ENCODE measurements at regions not wholly inside any gene's neighbourhood (a gene's known extent, or its start where the extent isn't known, plus 50 kb on each side); places are given as distances from the start of the nearest gene placed in this dataset.

DNA sequence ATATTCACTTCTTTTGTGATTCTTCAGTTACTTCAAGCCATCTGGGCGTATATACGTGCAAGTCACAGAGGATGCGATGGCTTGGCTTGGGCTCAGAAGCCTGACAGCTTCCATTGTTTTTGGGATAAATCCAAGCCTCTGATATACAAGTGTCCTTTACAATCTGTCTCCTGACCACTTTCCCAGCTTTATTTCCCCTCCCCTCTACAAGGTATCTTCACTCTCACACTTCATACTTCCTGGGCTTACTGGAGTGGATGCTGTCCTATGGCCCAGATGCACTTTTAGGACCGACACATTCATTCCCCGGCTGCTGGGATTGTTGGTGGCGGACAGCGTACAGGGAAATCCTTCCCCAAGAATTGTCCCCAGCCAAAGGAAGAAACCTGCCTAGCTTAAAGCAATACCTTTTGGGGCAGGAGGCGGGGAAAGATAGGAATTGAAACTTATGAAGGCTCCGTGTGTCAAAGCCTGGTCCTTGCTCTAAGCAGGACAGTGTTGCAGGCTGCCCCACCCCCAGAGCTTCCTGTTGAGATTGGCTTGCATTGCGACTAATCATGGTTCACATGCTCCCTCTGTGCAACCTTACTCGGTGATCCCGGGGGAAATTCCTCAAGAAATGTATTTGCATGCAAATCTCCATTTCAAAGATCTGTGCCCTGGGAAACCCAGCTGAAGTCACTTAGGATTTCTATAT is 802.9 kb upstream of the ID2 start:
- DNase-seq: no peak

DNA sequence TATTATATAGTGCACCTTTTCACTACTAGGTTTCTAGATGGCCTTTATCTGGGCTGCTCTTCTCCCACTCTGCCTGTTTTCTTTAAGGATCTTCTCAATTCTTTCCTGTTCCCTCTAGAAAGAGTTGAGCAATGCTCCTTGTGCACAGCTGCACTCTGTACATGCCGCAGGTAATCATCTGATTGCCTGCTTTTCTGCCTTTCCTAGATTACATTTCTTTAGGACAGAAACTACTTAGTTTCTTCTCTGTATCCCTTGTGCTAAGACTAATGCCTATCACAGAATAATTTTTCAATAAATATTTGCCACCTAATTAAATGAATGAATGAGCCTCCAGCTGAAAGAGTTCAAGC is 802.4 kb upstream of the ID2 start:
- no peak for DNase-seq

DNA sequence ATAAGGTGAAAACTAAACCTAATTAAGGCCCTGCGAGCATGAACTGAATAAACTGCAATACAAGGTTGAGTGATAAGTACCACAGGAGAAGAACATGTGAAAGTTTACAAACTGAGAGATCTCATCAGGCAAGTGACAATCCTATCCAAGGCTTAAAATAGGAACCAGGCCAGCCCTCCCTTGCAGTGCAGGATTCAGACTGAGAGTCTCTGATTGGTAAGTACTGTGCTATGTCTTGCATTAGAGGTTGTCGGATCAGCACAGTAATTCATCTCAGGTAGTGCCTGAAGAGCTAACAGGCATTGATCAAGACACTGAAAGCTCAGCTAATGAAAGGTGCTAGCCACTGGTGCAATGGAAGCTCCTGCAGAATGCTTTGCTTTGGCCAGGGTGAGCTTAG is 801.7 kb upstream of the ID2 start:
- DNase-seq: no peak

DNA sequence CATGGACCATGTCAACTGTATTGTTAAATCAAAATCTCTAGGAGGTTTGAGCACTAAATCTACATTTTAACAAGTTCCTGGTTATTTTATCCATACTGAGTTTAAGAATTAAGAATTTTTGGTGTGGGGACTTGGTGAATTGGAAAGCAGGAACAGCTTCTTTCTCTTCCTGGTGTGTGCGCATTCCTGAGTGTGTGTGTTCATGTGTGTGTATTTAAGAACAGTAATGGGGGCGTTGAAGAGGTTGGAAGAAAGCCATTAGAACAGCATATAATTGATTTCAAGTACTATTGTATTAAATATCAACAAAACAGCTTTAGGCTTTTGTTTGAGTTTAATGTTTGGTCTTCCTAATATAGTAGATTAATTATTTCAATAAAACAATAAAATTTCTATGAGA is 801.3 kb upstream of the ID2 start:
- DNase-seq: peak; percentile 30

DNA sequence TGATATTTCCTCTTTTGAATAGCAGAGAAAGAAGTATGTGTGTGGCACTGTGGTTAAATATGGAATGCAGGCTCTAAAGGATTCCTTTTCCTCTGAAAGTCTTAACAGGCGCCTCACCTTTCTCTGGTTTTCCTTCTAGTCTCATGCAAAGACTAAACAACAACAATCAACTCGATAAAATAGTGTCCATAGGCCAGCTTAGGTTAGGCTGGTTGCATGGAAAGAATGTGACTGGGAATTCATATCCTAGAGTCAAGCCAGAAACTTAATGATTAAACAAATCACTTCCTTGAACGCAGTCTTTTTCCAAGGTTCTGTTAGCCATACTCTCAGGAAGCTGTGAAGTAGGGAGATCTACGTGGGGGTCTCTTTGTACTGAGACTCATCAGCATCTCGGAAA is 800.8 kb upstream of the ID2 start:
- DNase-seq: no peak

DNA sequence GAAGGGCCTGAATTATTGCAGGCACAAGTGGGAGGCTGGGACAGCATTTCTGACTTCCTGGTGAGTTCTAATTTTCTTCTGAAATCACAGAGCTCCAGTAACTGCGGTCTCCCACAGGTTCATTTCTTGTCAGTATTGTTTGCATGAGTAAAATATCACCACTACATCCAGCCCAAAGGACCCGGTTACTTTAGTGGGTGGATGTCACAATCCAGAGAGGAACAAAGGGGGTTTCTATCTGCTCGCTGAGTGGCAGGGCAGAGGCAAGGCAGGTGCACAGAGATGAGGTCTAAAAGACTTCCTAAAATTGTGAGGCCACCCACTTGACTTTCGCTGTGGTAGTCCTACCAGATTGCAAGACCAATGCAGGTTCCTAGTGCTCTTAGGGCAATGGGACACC is 800.4 kb upstream of the ID2 start:
- DNase-seq: no peak

DNA sequence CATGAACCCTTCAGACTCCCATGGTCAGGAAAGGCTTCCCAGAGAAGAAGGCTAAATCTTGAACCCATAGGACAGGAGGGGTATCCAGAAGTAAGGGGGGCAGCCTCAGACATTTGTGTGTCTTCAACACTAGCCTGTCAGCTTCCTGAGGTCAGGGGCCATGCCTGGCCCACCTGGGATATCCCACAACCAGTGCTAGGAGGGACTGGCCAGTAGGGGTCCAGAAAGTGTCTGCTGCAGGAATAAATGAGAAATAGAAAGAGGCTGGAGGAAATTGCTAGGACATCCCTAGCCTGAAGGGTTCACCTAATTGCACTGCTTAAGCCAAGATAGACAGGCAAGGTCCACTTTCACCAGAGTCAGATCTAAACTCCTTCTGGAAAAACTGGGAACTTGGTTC is 799.6 kb upstream of the ID2 start:
- no peak for DNase-seq

DNA sequence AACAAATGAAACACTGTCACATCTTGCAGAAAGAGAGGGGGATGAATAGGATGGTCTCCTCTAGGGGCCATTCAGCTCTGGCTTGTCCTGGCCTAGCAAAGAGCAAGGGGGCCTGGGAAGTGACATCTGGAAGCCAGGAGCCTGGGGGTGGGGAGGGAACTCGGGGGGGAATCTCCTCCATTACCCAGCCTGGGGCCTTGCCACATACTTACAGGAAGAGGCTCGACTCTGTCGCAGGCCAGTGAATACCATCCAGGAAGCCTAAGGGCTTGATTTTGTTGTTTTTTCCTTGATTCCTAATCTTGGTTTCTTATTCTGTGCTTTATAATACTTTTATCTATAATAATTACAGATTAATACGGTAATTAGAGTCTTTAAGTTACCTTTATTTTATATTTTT is 797.5 kb upstream of the ID2 start:
- DNase-seq: no peak

DNA sequence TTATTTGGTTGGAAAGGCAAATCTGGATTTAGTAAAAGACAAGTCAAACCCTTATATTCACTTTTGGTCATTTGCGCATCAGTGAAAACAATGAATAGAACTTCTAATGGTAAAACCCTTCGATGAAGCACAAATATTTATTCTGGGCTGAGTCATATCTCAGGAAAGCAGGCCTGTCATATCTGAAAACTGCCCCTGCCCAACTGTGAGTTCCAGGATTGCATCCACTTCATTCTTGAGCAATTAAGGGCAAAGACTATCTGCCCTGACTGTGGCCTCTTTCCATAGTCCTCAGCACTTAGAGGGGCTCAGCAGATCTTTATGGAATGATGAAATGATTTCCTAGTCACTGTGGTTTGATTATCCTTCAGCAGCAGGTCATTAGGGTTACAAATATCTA is 795.2 kb upstream of the ID2 start:
- no peak for DNase-seq

DNA sequence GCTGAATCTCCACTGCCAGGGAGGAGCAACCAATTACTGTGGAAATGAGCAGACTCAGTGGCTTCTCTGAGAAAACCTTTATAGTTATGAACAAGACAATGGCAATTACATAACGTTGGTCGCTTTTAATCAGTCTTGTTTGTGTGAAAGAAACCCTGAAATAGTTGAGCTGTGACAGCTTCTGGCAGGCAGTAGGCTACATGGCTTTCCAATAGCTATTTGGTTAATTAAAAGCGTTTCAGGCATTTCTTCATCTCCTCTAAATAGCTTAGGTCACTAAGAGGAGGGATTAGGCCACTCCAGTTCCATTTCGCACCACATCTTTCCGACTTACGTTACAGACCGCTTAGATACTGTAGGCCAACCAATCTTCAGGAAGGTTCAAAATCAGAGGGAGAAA is 794.4 kb upstream of the ID2 start:
- no peak for DNase-seq

DNA sequence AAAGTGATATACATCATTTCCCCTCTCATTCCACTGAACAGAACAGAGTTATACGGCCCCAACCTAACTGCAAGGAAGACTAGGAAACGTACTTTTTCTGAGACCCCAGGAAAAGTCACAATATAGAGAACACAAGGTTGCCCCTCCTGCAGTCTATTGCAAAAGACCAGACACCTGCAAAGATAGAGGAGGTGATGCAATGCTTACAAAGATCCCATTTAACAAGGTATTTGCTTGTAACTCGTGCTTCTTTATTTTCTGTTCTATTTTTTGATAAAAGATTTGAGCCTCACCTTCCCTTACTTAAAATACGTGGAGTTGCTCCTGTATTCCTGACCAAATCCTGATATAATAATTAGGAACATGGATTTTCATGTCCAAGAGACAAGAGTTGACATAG is 793.0 kb upstream of the ID2 start:
- DNase-seq: no peak

DNA sequence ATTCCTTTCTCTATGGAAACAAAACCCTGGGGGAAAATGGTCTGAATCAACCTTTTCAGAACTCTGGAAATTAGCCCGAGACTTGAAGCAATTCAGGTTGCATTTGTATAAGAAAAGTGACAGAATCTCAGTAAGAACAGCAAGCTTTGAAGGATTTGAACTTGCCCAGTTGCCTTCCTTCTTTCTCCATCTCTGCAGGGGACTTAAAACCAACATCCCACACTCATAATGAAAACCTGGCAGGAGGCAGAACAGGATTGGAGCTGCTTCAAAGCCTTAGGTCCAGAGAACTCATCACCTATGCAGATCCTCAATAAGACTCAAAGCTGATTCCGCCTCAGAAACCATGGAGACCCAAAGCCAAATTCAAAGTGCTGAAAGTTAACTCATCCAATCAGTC is 790.5 kb upstream of the ID2 start:
- no peak for DNase-seq

DNA sequence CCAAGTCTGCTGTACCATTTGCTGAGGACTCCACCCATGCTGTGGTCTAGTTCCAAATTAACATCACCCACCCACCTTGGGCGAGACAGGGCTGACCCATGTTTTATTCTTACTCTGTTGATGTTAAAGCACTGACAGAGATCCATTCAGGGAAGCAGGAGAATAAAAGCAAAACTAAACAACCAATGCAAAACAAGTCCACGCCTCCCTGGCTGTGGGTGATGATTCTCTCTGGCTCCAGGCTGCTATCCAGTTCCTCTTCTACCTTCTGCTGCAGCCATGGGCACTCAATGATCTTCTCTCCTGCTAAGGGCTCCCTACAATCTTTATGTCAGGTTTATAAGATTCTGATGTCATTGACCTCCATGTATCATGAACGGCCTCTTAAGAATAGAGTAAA is 786.6 kb upstream of the ID2 start:
- DNase-seq: no peak

DNA sequence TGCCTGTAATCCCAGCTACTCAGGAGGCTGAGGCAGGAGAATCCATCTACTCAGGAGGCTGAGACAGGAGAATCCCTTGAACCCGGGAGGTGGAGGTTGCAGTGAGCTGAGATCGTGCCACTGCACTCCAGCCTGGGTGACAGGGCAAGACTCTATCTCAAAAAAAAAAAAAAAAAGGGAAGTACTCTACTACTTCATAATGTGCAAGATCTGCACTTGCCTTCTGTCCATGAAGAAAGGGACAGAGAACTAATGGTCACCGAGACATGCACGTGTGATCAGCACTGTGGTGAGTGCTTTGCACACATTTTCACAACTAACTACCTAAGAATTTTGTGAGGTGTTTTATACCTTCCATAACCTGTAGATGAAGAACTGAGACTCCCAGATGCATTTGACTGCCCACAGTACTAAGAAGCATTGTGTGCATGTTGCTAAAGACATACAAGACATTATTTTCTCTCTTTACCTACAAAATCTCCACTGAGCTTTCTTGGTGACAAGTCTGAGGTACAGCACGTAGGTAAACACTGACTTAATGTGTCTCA is 784.8 kb upstream of the ID2 start:
- no peak for DNase-seq

DNA sequence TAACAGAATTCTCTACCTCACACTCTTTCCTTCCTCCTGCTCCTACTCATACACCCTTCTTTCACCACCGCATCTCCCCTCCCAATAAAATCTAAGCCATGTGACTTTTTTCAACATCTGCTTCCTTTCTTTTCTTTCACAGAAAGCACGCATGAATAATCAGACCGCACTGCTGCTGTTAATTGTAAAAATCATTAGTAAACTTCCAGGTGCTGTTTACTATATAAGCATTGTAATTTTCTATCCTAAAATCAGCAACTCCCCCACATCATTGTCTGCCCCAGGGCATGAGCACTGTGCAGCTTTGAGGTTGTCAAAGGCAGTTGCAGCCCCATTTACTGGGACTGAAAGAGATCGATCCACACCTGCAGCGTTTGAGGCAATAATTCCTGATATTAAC is 782.6 kb upstream of the ID2 start:
- peak; percentile 87 for DNase-seq

DNA sequence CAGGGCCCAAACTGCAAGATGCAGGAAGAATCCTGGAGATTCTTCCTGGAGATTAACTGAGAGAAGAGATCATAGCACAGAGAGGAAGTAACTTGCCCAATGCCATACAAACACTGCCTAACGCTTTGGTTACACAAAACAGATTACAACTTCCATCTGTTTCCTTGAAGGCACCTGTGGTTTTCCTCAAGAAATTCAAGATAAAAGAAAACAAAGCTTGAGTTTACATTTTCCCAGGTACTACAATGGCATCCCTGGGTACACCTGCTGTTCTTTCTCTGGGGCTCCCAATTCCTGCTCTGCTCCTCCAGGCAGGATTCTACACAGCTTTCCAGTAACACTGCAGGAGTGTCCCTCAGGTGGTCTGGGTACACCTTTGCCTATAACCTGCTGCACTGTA is 781.9 kb upstream of the ID2 start:
- DNase-seq: peak; percentile 21

DNA sequence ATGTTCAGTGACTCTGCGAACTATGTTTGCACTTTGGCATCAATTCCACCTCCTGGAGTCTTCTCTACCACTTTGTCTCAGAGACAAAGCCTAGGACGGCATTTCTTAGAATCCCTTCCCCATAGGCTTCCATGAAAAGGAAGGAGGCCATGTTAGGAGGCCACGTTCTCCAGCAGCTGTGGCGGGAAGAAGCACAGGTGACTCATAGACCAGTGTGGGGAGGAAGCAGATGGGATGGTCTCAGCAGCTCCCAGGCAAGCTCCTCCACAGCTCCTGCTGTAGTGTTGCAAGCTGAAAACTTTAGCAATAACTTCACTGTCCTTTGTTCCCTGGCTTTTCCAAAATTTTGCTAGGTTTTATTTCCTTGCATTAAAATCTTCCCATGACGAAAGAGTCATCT is 781.3 kb upstream of the ID2 start:
- DNase-seq: no peak

DNA sequence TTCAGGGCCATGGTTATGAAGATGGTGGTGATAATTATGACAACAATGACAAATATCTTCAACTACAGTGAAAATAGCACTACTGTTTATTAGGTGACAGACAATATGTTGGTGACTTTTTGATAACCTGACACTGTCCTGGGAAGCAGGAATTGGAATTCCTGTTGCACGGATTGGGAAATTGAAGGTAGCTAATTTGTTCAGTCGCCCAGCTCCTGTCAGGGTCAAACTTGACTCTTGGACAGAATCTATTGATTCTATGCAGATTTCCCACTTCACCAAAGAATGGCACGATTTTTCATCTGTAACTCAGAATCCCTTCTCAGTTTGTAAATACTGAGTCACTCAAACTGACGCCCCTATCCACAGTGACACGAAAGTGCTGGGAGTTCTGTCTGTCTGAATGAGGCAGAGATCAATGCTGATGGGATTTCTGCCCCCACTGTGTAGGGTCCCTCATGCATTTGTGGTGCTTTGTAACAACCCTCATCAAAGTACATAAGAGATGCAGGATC is 779.5 kb upstream of the ID2 start:
- DNase-seq: no peak

DNA sequence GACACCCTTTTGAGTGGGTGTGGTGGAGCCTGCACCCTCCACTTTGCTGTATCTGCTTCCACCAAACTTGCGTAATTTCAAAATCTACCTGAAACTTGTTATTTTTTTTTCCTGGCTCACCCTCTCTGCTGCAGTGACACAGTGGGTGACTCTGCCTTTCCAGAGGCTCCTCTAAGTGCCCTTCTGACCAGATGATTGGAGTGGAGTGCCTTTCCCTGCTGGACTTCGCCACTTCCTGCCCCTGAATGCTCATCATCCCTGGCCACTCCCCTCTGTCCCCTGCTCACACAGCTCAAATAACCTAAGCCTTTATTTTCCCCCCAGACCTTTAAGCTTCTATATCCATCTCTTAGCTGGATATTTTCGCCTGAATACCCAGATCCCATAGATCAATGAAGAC is 777.5 kb upstream of the ID2 start:
- DNase-seq: no peak

DNA sequence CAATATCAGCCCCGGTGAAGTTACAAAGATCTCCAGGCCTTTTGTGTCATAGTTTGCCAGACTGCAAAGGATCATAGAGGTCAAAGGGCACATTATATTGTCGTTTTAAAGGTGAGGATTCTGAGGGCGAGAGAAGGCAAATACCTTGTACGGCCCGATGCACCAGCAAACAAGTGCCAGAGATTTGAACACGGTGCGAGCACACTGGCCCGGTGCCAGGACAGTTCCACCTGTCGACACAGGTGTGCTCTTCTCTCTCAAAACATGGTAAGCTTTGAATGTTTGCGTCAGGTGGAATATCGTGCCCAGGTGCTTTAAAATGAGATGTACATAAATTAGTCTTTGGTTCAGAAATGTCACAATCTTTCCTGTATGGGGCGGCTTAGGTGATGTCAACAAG is 776.1 kb upstream of the ID2 start:
- peak; percentile 86 for DNase-seq

DNA sequence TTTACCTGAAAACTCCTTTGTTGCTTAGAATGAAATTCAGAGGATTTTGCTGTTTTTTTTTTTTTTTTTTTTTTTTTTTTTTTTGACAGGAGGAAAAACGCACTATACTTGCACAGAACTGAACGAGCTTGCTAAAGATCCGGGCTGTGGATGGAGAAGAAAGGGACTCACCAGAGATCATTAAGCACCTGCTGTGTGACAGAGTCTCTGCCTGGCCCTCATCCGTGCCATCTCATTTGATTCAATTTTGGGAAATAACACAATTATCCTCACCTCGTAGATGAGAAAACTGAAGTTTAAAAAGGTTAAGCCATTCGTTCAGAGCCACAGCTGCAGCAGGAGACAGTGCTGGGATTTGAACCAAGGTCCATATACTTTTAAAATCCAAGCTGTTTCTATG is 775.4 kb upstream of the ID2 start:
- DNase-seq: peak; percentile 12

DNA sequence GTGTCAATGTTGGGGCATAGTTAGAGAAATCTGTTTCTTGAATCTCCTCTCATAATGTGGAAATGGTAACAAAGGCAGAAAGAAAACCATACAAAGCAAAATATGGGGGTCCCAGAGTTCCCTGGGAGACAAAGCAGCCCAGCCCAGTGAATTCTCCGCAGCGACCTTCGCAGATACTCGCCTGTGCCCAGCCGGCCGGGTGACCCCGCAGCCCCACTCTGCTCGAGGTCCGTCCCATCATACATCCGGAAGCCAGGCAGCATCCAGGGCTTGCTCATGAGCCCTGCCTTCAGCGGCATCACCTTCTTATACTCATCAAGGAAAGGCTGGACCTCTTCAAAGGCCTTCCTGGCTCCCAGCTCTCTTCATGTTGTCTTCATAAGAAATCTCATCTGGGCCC is 774.8 kb upstream of the ID2 start:
- no peak for DNase-seq

DNA sequence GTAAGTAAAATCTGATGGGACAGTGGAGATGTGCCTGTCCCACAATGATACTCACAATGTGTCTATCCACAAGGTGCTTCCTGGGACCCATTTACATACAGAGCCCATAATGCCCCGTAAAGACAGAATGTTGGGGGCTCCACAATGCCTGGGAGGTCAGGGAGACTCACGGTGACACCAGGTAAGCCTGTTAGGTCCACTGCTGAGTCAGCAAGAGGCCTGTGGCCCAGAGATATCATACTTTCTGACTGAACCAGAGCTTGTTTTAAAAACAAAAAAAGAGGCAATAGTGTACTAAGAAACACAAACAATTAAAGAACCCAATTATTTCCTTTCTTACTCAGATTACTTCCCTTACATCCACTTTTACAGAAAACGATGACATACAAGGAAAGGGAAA is 771.1 kb upstream of the ID2 start:
- DNase-seq: no peak

DNA sequence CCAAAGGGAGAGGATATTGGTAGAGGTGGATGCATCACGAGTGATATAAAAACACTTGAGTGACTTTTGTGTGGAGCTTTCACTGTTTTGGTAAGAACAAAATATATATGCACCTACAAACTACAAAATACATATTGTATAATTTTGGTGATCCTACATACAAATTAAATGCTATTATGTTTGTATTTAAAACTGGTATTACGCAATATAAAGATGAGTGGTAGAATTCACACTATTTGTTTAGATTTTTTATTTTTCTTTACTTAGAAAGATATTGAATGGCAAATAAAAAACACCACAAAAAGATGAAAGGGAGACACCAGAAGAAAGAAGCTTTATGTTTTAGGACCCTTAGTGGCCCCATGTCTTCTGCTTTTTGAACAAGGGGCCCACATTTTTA is 770.7 kb upstream of the ID2 start:
- DNase-seq: no peak

DNA sequence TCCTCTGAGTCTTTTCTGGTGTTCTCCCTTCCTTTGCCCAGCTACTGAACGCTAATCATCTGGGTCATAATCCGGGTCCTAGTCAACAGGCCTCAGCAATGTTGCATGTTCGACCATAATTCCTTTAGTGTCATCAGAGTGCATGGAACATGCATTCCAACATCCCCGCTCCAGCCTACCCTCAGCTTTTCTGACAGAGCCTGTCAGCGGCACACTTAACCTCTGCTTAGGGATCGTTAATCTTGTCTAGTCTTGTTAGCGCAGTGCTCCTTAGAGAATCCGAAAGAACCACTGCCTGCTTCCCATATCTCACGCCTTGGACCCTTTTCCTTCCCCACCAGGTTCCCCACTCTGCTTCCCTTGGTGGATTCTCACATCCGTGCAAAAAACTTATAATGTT is 767.9 kb upstream of the ID2 start:
- DNase-seq: no peak
